ENCODE measurements at regions not wholly inside any gene's neighbourhood (a gene's known extent, or its start where the extent isn't known, plus 50 kb on each side); places are given as distances from the start of the nearest gene placed in this dataset.

GRCh38 chr3:125662675-125663074, 67.4 kb upstream of the OSBPL11 start:
- Histone ChIP-seq H4K20me1 (ENCODE audit: low read length) (no peaks in the 10 kb centered on the region), H3K9me2 (replicated peaks; ENCODE audit: low read length) (no peaks in the 10 kb centered on the region), H3K4me2 (ENCODE audit: low read length) (no peak overlapping the region), H3K9ac (ENCODE audit: low read length) (no peak overlapping the region), H3K4me3 (ENCODE audit: low read length) (no peak overlapping the region), H3F3A (ENCODE audit: low read length, unreplicated experiment) (no peaks in the 10 kb centered on the region), H3K9me3 (ENCODE audit: low read length) (no peaks in the 10 kb centered on the region), H3K27me3 (ENCODE audit: low read length) (no peaks in the 10 kb centered on the region), H3K79me2 (ENCODE audit: low read length) (no peaks in the 10 kb centered on the region), H2AFZ (ENCODE audit: low read length) (no peak overlapping the region), H3K27ac (ENCODE audit: low read length) (no peak overlapping the region), H3K4me1 (ENCODE audit: insufficient read depth, low read length) (no peaks in the 10 kb centered on the region), H3K36me3 (ENCODE audit: low read depth, low read length) (no peaks in the 10 kb centered on the region)
- ATAC-seq (no peak), DNase-seq (no peak)
- TF ChIP-seq EZH2 (IDR thresholded peaks at IDR 0.05; ENCODE audit: low read length, unreplicated experiment) (no peak), CTCF (conservative IDR thresholded peaks at IDR 0.05; ENCODE audit: low read depth, low read length) (no peak), EZH2phosphoT487 (IDR thresholded peaks at IDR 0.05; ENCODE audit: borderline replicate concordance, low read length) (no peak)
- ChIA-PET CTCF (no interaction called here), POLR2A (ENCODE audit: unreplicated experiment) (interaction anchor here (0.6 kb wide), 1 partner anchor 13 kb away, joined by 4 read pairs; no protein-coding TSS in a partner anchor)
- intact Hi-C loops (cut with micrococcal nuclease) = no loop called here
- BruUV-seq (replicated peaks) = no TSS peak

- Histone ChIP-seq H3K4me1 (ENCODE audit: insufficient read depth, low read length) (no peaks in the 10 kb centered on the region), H3K9me3 (ENCODE audit: low read length) (no peaks in the 10 kb centered on the region), H3K9me2 (replicated peaks; ENCODE audit: low read length) (no peaks in the 10 kb centered on the region), H3K79me2 (ENCODE audit: low read length) (no peaks in the 10 kb centered on the region), H3F3A (ENCODE audit: low read length, unreplicated experiment) (no peaks in the 10 kb centered on the region), H3K9ac (ENCODE audit: low read length) (no peak overlapping the region), H4K20me1 (ENCODE audit: low read length) (no peaks in the 10 kb centered on the region), H3K4me2 (ENCODE audit: low read length) (no peak overlapping the region), H2AFZ (ENCODE audit: low read length) (no peak overlapping the region), H3K27me3 (ENCODE audit: low read length) (no peaks in the 10 kb centered on the region), H3K27ac (ENCODE audit: low read length) (no peak overlapping the region), H3K4me3 (ENCODE audit: low read length) (no peak overlapping the region), H3K36me3 (ENCODE audit: low read depth, low read length) (no peaks in the 10 kb centered on the region)
- no peak for DNase-seq
- BruUV-seq (replicated peaks) = no TSS peak
- TF ChIP-seq EZH2 (IDR thresholded peaks at IDR 0.05; ENCODE audit: low read length, unreplicated experiment) (no peak), CTCF (conservative IDR thresholded peaks at IDR 0.05; ENCODE audit: low read depth, low read length) (no peak), EZH2phosphoT487 (IDR thresholded peaks at IDR 0.05; ENCODE audit: borderline replicate concordance, low read length) (no peak)
- intact Hi-C loops (cut with micrococcal nuclease) = no loop called here
- no peak for ATAC-seq
- ChIA-PET CTCF (no interaction called here), POLR2A (ENCODE audit: unreplicated experiment) (no interaction called here)
Observed at GRCh38 chr3:125670352-125670751, 75.1 kb upstream of the OSBPL11 start.

GRCh38 chr3:125670945-125671344, 75.6 kb upstream of the OSBPL11 start:
- H3K4me2 ChIP-seq (ENCODE audit: low read length) = no peak overlapping the region
- ChIA-PET CTCF (no interaction called here), POLR2A (ENCODE audit: unreplicated experiment) (no interaction called here)
- BruUV-seq (replicated peaks) = no TSS peak
- no peaks in the 10 kb centered on the region for H3K27me3 ChIP-seq (ENCODE audit: low read length)
- no peaks in the 10 kb centered on the region for H3K9me3 ChIP-seq (ENCODE audit: low read length)
- H4K20me1 ChIP-seq (ENCODE audit: low read length) = no peaks in the 10 kb centered on the region
- H3F3A ChIP-seq (ENCODE audit: low read length, unreplicated experiment) = no peaks in the 10 kb centered on the region
- ATAC-seq (no peak), DNase-seq (no peak)
- intact Hi-C loops (cut with micrococcal nuclease) = no loop called here
- H3K4me1 ChIP-seq (ENCODE audit: insufficient read depth, low read length) = no peaks in the 10 kb centered on the region
- TF ChIP-seq CTCF (conservative IDR thresholded peaks at IDR 0.05; ENCODE audit: low read depth, low read length) (no peak), EZH2phosphoT487 (IDR thresholded peaks at IDR 0.05; ENCODE audit: borderline replicate concordance, low read length) (no peak), EZH2 (IDR thresholded peaks at IDR 0.05; ENCODE audit: low read length, unreplicated experiment) (no peak)
- no peak overlapping the region for H3K4me3 ChIP-seq (ENCODE audit: low read length)
- H3K79me2 ChIP-seq (ENCODE audit: low read length) = no peaks in the 10 kb centered on the region
- no peaks in the 10 kb centered on the region for H3K9me2 ChIP-seq (replicated peaks; ENCODE audit: low read length)
- no peaks in the 10 kb centered on the region for H3K36me3 ChIP-seq (ENCODE audit: low read depth, low read length)
- H3K27ac ChIP-seq (ENCODE audit: low read length) = no peak overlapping the region
- no peak overlapping the region for H2AFZ ChIP-seq (ENCODE audit: low read length)
- H3K9ac ChIP-seq (ENCODE audit: low read length) = no peak overlapping the region
